ENCODE measurements at regions not wholly inside any gene's neighbourhood (a gene's known extent, or its start where the extent isn't known, plus 50 kb on each side); places are given as distances from the start of the nearest gene placed in this dataset.

- no peak overlapping the region for H3K4me2 ChIP-seq (ENCODE audit: insufficient read depth, low read length)
- no peak overlapping the region for H3K4me3 ChIP-seq (replicated peaks in 1 of 3; ENCODE audit: insufficient read depth in 1 of 3, low read depth in 1 of 3, low read length in 3 of 3)
- BruUV-seq (replicated peaks) = no TSS peak
- POLR2A ChIA-PET = no interaction called here
- no peak overlapping the region for H3K9ac ChIP-seq (replicated peaks; ENCODE audit: extremely low read depth, insufficient read depth, low read length)
- peaks cover 4% of the 10 kb centered on the region for H3K9me3 ChIP-seq (replicated peaks; ENCODE audit: control insufficient read depth, insufficient read depth, low read length)
- no peaks in the 10 kb centered on the region for H3K4me1 ChIP-seq (ENCODE audit: control insufficient read depth, extremely low read depth, insufficient read depth, low read length)
- dilution Hi-C loops (cut with MboI; ENCODE audit: extremely low pct_ligation_motif_present, low sequenced_read_pairs) (no loop called here), intact Hi-C loops (cut with micrococcal nuclease) (no loop called here)
- no peaks in the 10 kb centered on the region for H3K79me2 ChIP-seq (ENCODE audit: control insufficient read depth, insufficient read depth, low read length)
- H3K9me1 ChIP-seq (replicated peaks; ENCODE audit: control insufficient read depth, extremely low read depth, insufficient read depth, low read length) = no peaks in the 10 kb centered on the region
- no peak overlapping the region for H3K27ac ChIP-seq (ENCODE audit: insufficient read depth, low read depth, low read length)
- TF ChIP-seq EZH2 (IDR thresholded peaks at IDR 0.05; ENCODE audit: borderline replicate concordance, low read depth, low read length, severe bottlenecking) (no peak), MAX (IDR thresholded peaks at IDR 0.05; ENCODE audit: insufficient read depth, insufficient read length) (no peak), GATA2 (IDR thresholded peaks at IDR 0.05; ENCODE audit: insufficient read depth, insufficient read length, low read depth, low read length) (no peak), CTCF (IDR thresholded peaks at IDR 0.05; ENCODE audit: extremely low read depth in 1 of 2, insufficient read depth in 1 of 2, low read depth in 1 of 2, low read length in 2 of 2) (no peak), MYC (IDR thresholded peaks at IDR 0.05; ENCODE audit: low read depth, low read length) (no peak), FOS (IDR thresholded peaks at IDR 0.05; ENCODE audit: borderline replicate concordance, insufficient read depth, low read length) (no peak), POLR2AphosphoS5 (IDR thresholded peaks at IDR 0.05; ENCODE audit: insufficient read depth, low read depth, low read length) (no peak), POLR2A (IDR thresholded peaks at IDR 0.05; ENCODE audit: low read depth, low read length) (no peak), JUN (IDR thresholded peaks at IDR 0.05; ENCODE audit: borderline replicate concordance, insufficient read depth, insufficient read length, low read depth) (no peak)
- H4K20me1 ChIP-seq (replicated peaks; ENCODE audit: control insufficient read depth, extremely low read depth, insufficient read depth, low read length) = no peaks in the 10 kb centered on the region
- H3K36me3 ChIP-seq (ENCODE audit: control insufficient read depth in 2 of 2, extremely low read depth in 1 of 2, insufficient read depth in 2 of 2, low read length in 2 of 2) = no peaks in the 10 kb centered on the region
- CTCF ChIA-PET = no interaction called here
- no peak for DNase-seq (ENCODE audit: low read depth, low spot score)
- H3K27me3 ChIP-seq (ENCODE audit: control insufficient read depth in 2 of 2, insufficient read depth in 2 of 2, low read length in 2 of 2) = no peaks in the 10 kb centered on the region
- no peak for FAIRE-seq
- no peak overlapping the region for H2AFZ ChIP-seq (ENCODE audit: low read depth, low read length)
Measured at GRCh38 chr5:166553778-166554177, 1737.7 kb upstream of the WWC1 start.

All from endothelial cell of umbilical vein (primary cell).